Breast epithelium (tissue), 3 donors: ENCODE measurements at regions not wholly inside any gene's neighbourhood (a gene's known extent, or its start where the extent isn't known, plus 50 kb on each side); places are given as distances from the start of the nearest gene placed in this dataset.

ENCODE experiments used
- POLR2A ChIP-seq: fragments of 450-650 bp; IDR thresholded peaks from one replicate; pipeline ENCODE4 v1.6.1; 2016; ENCODE audit warnings: antibody characterized with exemption, mild to moderate bottlenecking, moderate library complexity
- POLR2AphosphoS5 ChIP-seq, 3 donors: sonication (generic); formaldehyde crosslinking; IDR thresholded peaks; one replicate each; pipeline ENCODE4 v1.6.1; 2017; ENCODE audit warnings: antibody characterized with exemption in 3 of 3
- TF ChIP-seq, protein P1 (sequence below), 3 donors: fragments of 450-650 bp; IDR thresholded peaks; one replicate each; pipeline ENCODE4 v1.5.1; 2016 to 2017; ENCODE audit warnings: antibody characterized with exemption in 3 of 3, mild to moderate bottlenecking in 3 of 3, moderate library complexity in 3 of 3

DNA sequence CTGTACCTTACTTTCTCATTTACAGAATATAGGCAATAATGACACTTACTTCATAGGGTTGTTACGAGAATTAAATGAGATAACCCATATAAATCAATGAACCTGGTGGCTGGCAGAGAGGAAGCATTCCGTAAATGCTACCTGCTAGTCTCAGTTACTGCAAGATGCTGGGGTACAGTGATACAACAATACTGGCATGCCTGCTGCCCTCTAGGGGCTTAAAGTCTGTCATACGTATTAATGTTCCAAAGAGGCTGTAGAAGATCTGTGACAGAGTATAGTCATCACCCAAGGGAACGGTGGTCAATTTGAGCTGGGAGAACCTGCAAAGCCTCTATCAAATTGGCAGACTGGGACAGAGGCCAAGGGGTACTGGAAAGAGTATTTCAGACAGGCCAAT, 421.5 kb downstream of the GPAM start:
- TF ChIP-seq, protein P1, sequence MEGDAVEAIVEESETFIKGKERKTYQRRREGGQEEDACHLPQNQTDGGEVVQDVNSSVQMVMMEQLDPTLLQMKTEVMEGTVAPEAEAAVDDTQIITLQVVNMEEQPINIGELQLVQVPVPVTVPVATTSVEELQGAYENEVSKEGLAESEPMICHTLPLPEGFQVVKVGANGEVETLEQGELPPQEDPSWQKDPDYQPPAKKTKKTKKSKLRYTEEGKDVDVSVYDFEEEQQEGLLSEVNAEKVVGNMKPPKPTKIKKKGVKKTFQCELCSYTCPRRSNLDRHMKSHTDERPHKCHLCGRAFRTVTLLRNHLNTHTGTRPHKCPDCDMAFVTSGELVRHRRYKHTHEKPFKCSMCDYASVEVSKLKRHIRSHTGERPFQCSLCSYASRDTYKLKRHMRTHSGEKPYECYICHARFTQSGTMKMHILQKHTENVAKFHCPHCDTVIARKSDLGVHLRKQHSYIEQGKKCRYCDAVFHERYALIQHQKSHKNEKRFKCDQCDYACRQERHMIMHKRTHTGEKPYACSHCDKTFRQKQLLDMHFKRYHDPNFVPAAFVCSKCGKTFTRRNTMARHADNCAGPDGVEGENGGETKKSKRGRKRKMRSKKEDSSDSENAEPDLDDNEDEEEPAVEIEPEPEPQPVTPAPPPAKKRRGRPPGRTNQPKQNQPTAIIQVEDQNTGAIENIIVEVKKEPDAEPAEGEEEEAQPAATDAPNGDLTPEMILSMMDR (IDR thresholded peaks at IDR 0.05), result no peak
- no peak for TF ChIP-seq POLR2AphosphoS5 (IDR thresholded peaks at IDR 0.05)
- no peak for TF ChIP-seq POLR2A
